22Rv1 (cell line): ENCODE measurements at regions not wholly inside any gene's neighbourhood (a gene's known extent, or its start where the extent isn't known, plus 50 kb on each side); places are given as distances from the start of the nearest gene placed in this dataset.

Experiments
- H3K27ac ChIP-seq: fragments of 450-650 bp; 2 replicates; pipeline ENCODE4 v1.5.1; 2017
- ZFX ChIP-seq: fragments of 450-650 bp; IDR thresholded peaks from 2 replicates; pipeline ENCODE4 v1.6.1; 2017; ENCODE audit warnings: antibody characterized with exemption, borderline replicate concordance
- TF ChIP-seq, protein P1 (sequence below): fragments of 450-650 bp; IDR thresholded peaks from 2 replicates; pipeline ENCODE4 v1.5.1; 2017; ENCODE audit warnings: mild to moderate bottlenecking

DNA sequence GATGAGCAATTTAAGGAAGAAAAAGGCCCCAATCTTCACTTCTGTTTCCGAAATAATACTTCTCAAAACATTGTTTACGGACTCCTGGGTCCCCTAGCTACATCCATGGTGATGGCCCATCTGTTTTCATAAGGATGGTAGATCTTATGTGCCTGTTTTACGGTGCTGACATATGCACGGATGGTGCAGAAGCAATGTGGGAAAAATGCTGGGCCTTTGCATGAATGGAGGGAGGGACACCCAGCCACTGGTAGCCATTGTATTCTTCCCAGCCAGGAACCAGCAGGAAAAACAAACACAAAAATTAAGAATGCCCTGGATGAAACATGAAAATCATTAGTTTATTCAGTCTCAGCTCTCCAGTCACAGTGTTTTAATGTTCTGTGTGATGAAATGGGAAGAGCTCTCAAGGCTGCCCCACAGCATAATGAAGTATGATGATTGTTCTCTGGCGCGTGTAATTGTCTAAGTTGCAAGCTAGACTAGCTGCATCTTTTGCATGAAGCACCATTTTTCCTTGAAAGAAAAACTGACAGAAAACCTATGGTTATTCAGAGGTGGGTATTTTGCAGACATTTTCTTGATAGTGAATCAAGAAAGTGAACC, 1201.1 kb upstream of the SLC10A2 start:
- no peak overlapping the region for H3K27ac ChIP-seq
- TF ChIP-seq, protein P1, sequence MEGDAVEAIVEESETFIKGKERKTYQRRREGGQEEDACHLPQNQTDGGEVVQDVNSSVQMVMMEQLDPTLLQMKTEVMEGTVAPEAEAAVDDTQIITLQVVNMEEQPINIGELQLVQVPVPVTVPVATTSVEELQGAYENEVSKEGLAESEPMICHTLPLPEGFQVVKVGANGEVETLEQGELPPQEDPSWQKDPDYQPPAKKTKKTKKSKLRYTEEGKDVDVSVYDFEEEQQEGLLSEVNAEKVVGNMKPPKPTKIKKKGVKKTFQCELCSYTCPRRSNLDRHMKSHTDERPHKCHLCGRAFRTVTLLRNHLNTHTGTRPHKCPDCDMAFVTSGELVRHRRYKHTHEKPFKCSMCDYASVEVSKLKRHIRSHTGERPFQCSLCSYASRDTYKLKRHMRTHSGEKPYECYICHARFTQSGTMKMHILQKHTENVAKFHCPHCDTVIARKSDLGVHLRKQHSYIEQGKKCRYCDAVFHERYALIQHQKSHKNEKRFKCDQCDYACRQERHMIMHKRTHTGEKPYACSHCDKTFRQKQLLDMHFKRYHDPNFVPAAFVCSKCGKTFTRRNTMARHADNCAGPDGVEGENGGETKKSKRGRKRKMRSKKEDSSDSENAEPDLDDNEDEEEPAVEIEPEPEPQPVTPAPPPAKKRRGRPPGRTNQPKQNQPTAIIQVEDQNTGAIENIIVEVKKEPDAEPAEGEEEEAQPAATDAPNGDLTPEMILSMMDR = no peak
- TF ChIP-seq ZFX = no peak

DNA sequence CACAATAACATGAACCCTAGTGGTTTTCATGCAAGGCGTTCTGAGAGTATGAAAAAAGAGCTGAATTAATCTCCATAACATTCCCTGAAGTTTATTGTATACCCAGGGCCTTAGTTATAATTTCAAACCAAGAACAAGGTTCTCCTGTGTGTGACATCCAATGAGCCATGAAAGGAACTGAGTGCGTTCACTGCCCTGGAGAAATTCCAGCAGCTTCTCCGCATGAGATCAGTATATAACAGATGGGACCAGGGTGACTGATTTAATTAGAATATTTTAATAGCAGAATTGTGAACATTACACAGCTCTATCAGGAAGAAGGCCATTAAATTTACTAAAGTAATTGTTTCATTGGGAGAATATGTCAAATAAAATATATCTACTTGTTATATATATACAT, 1190.5 kb upstream of the SLC10A2 start:
- H3K27ac ChIP-seq = no peak overlapping the region
- no peak for TF ChIP-seq ZFX
- TF ChIP-seq, protein P1 = no peak

DNA sequence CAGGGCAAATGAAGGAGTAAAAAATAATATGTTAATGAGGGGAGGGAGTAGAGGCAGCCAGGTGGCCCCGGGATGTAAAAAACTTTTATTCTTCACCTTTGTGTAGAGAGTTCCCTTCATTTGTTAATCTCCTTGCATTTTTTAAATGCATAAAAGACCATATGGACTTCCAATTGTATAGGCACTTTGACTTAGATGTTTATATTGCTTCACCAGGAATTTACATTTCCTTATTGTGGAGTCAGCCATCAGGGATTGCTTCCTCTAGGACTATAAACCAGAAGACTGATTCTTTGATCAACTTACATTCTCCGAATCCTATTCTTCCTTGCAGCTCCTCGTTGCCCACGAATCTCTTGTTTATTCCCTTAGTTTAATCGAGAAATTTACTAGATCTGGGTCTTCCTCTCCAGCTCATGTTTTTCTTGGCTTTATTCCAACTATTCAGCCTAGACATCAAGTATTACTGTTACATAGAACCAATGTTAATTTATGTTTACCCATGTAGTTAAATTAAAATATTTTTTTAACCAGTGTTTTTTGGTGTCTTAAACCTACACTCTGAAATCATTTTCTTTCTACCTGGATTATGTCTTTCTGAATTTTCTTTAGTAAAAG, 1187.0 kb upstream of the SLC10A2 start:
- H3K27ac ChIP-seq = no peak overlapping the region
- no peak for TF ChIP-seq ZFX
- TF ChIP-seq, protein P1 = no peak

DNA sequence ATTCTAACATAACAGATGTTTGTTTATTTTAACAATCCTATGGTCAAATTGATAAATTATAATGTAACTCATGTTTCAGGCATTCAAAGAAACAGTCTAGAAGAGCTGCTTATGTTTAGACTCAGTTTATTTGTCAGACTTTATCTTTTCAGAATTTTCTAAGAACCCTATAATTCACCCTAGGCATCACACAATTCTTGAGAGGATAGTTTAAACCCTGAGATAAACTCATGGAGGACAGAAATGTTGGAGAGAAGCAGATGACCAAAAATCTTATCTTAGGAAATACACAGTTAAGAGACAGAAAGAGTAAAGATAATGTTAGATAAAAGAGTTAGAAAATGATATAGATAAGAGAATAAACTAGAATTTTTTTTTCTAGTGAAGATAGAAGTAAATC, 1185.7 kb upstream of the SLC10A2 start:
- TF ChIP-seq, protein P1 = no peak
- TF ChIP-seq ZFX = no peak
- no peak overlapping the region for H3K27ac ChIP-seq

DNA sequence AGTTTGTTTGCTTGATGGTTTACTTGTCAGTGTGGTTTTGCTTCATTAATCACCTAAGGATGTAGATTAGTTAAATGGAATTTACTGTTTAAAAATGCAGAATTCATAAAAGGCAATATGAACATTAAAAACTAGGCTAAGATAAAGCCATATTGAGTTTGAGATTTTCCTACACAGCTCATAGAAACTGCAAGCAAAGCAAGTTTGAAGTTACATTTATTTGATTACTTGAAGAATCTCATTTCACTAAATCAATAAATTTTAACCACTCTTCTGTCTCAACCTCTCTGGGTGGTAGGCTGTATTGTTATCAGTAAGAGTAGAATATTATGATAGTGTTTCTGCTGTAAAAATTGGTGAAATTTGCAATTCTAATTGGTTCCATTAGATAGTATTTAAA, 1180.7 kb upstream of the SLC10A2 start:
- no peak for TF ChIP-seq ZFX
- TF ChIP-seq, protein P1 = no peak
- no peak overlapping the region for H3K27ac ChIP-seq

DNA sequence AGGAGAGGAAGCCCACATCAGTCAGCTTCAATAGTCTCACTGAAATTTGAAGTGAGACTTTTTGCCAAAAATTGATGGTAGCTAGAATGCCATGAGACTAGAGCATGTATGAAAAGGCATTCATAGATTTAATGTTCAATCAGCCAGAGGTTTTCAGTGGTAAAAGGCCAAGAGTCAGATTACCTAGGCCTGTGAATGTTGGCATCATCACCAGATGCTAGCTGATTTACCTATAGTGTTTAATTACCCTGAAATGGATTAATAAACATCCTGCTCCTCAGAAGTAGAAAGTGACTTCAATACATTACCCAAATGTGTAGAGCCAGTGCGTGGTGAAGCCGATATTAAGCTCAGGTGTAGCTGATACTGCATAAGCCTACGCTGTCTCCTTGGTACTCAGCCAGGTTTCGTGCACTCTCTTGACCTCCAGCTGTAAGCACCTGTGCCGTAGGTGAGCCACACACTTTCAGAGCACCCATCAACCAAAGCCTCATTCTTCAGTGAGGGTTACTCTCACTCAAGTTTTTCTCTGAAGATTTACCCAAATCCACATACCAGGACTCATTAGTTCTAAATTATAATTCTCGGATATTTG, 1140.3 kb upstream of the SLC10A2 start:
- H3K27ac ChIP-seq = no peak overlapping the region
- no peak for TF ChIP-seq ZFX
- TF ChIP-seq, protein P1 = no peak

DNA sequence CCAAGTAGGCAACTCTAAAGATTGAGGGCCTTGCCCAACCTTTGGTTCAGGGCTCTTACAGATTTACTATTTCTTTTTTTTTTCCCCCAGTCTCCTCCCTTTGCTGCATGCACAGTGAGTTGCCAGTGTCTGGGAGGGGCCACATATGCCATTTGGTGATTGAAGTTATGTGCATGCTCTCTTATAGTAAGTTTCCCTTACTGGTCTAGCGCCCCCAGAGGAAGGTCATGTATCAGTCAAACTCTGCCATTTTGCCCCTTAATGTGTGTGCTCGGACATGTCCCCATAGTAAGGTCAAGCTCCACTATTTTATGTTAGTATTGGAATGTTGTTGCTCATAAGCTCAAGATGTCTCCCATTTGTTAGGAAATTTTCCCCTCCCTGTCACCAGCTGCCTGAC, 1138.0 kb upstream of the SLC10A2 start:
- TF ChIP-seq ZFX = no peak
- TF ChIP-seq, protein P1 = peak; percentile 41
- no peak overlapping the region for H3K27ac ChIP-seq
